Sigmoid colon (tissue), 6 donors: ENCODE measurements at regions not wholly inside any gene's neighbourhood (a gene's known extent, or its start where the extent isn't known, plus 50 kb on each side); places are given as distances from the start of the nearest gene placed in this dataset.

Source experiments
- DNase-seq: peaks from one replicate; pipeline ENCODE4 v3.0.0-alpha.2; 2019
- H3K27ac ChIP-seq, 4 donors: fragments of 200-600 bp; sonication (generic); one replicate each; pipeline ENCODE4 v1.5.1; 2016 to 2019; ENCODE audit warnings: mild to moderate bottlenecking in 1 of 4
- H3K27me3 ChIP-seq, 3 donors: fragments of 200-600 bp; sonication (generic); one replicate each; pipeline ENCODE4 v1.5.1; 2019; ENCODE audit warnings: mild to moderate bottlenecking in 1 of 3
- H3K36me3 ChIP-seq, 4 donors: fragments of 200-600 bp; sonication (generic); one replicate each; pipeline ENCODE4 v1.5.1; 2016 to 2019
- H3K4me1 ChIP-seq, 4 donors: fragments of 200-600 bp; sonication (generic); one replicate each; pipeline ENCODE4 v1.5.1; 2017 to 2019
- H3K4me3 ChIP-seq, 4 donors: fragments of 200-600 bp; sonication (generic); one replicate each; pipeline ENCODE4 v1.5.1; 2017 to 2019; ENCODE audit warnings: mild to moderate bottlenecking in 2 of 4, moderate library complexity in 1 of 4
- H3K9me3 ChIP-seq, 4 donors: fragments of 200-600 bp in 3 of 4; sonication (generic) in 3 of 4; one replicate each; pipeline versions ENCODE4 v1.5.1 to v1.6.1; 2013 to 2019
- EP300 ChIP-seq, 4 donors: sonication (generic); formaldehyde crosslinking; IDR thresholded peaks; one replicate each; pipeline ENCODE4 v1.6.1; 2017; ENCODE audit warnings: antibody characterized with exemption in 4 of 4
- POLR2A ChIP-seq, 2 donors: fragments of 450-650 bp; IDR thresholded peaks; one replicate each; pipeline ENCODE4 v1.6.1; 2016; ENCODE audit warnings: antibody characterized with exemption in 2 of 2, mild to moderate bottlenecking in 2 of 2, moderate library complexity in 2 of 2
- POLR2AphosphoS5 ChIP-seq, 4 donors: sonication (generic); formaldehyde crosslinking; IDR thresholded peaks; one replicate each; pipeline ENCODE4 v1.6.1; 2017; ENCODE audit warnings: antibody characterized with exemption in 4 of 4
- WGBS, 2 donors: extraction: QIAGEN DNeasy Blood & Tissue Kit; methylation state at CpG; one replicate each; pipeline ENCODE4 v1.1.7; 2013; 5-methylcytosine and 5-hydroxymethylcytosine counted together
- intact Hi-C: fragments of 100-400 bp; cut with DNase I; formaldehyde crosslinking; loops from one replicate; pipeline ENCODE4 v1.15.1; 2023
- TF ChIP-seq, protein P1 (sequence below), 4 experiments: fragments of 450-650 bp in 3 of 4; fragments of 200-600 bp in 1 of 4; IDR thresholded peaks; one replicate each; pipeline ENCODE4 v1.5.1; 2016 to 2019; ENCODE audit warnings: antibody characterized with exemption in 4 of 4, mild to moderate bottlenecking in 3 of 4, moderate library complexity in 2 of 4
- donor health status: healthy with polysubstance abuse.
- donor health status: healthy.

DNA sequence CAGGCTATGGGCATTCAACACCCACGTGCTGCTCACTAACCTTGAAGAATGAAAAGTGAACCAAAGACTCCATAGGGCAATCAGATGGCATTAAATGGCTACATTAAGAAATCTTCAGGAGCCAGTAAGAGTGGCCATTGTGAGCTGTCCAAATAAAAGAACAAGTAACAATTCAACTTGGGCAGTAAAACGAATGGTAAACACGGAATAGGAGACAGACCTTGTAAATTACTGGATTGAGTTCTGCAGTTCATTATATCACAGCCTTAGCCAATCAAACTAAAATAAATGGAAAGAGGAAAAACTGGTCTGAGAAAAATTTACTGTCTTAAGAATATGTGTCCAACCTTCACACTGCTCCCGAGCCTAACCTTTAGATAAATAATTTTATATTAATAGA lies 306.5 kb upstream of the ZNF521 start:
- Histone ChIP-seq H3K27ac (no peak overlapping the region), H3K27me3 (no peaks in the 10 kb centered on the region), H3K9me3 (no peaks in the 10 kb centered on the region), H3K4me3 (no peak overlapping the region), H3K4me1 (peaks cover 0 to 9% (median 0%) of the 10 kb centered on the region in 4 donors), H3K36me3 (no peaks in the 10 kb centered on the region)
- no peak for DNase-seq
- 14 to 69% methylated on average over 4 of the region's 4 CpGs for WGBS, 2 donors
- intact Hi-C loops: no loop called here
- TF ChIP-seq, protein P1, sequence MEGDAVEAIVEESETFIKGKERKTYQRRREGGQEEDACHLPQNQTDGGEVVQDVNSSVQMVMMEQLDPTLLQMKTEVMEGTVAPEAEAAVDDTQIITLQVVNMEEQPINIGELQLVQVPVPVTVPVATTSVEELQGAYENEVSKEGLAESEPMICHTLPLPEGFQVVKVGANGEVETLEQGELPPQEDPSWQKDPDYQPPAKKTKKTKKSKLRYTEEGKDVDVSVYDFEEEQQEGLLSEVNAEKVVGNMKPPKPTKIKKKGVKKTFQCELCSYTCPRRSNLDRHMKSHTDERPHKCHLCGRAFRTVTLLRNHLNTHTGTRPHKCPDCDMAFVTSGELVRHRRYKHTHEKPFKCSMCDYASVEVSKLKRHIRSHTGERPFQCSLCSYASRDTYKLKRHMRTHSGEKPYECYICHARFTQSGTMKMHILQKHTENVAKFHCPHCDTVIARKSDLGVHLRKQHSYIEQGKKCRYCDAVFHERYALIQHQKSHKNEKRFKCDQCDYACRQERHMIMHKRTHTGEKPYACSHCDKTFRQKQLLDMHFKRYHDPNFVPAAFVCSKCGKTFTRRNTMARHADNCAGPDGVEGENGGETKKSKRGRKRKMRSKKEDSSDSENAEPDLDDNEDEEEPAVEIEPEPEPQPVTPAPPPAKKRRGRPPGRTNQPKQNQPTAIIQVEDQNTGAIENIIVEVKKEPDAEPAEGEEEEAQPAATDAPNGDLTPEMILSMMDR (IDR thresholded peaks at IDR 0.05): no peak
- TF ChIP-seq POLR2AphosphoS5 (IDR thresholded peaks at IDR 0.05) (no peak), POLR2A (IDR thresholded peaks at IDR 0.05) (no peak), EP300 (IDR thresholded peaks at IDR 0.05) (no peak)

DNA sequence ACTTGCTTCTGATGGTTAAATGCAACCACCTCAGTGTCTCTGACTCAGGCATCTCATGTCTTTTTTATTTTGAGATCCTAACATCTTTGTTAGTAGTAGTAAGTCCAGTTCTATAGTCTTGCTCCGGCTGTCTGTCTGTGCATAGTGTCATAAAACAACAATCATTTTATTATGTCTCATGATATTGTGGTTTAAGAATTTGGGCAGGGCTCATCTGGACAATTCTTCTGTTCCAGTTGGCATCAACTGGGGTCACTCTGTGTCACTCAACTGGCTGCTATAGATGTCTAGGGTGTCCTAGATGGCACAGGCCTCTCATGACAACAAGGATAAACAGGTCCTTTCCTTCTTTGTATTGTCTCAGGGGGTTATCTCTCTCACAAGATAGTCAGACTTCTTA lies 299.6 kb upstream of the ZNF521 start:
- TF ChIP-seq, protein P1 (IDR thresholded peaks at IDR 0.05): no peak
- TF ChIP-seq EP300 (IDR thresholded peaks at IDR 0.05): no peak
- no peak for TF ChIP-seq POLR2A (IDR thresholded peaks at IDR 0.05)
- TF ChIP-seq POLR2AphosphoS5 (IDR thresholded peaks at IDR 0.05): no peak
- Histone ChIP-seq H3K27me3 (no peaks in the 10 kb centered on the region), H3K9me3 (no peaks in the 10 kb centered on the region), H3K4me1 (no peaks in the 10 kb centered on the region), H3K4me3 (no peak overlapping the region), H3K27ac (no peak overlapping the region), H3K36me3 (no peaks in the 10 kb centered on the region)
- intact Hi-C loops: no loop called here
- no peak for DNase-seq
- 37 to 72% methylated on average over 1 of the region's 1 CpG for WGBS, 2 donors

DNA sequence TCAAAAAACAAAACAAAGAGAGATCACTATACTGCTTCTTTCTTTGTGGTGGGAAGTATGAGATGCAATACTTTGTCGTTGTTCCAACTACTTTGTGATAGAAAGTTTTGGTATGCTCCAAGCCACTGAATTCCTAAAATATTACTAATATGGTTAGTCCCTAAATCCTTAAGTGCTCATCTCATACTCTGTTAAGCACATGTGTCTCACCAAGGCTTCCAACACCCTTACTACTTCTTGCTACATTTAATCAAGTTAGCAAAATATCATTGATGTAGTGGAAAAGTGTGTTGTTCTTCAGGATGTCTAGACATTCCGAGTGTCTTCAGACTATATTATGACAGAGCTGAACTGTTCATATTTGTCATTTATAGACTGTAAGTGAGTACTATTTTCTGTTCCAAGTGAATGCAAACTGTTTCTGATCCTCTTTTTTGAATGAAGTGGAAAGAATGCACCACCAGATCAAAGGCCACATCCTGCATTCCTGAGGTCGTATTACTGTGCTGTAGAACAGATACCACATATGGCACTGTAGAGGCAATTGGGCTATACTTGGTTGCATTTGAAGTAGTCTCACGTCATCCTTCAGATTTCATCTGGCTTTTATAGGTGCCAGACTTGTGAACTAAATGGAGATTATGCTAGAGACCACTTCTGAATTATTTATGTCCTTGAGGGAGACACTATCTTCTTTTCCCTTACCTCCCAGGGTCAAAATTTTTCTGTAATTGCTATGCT lies 298.4 kb upstream of the ZNF521 start:
- 72 to 73% methylated on average over 4 of the region's 4 CpGs for WGBS, 2 donors
- TF ChIP-seq, protein P1 (IDR thresholded peaks at IDR 0.05): no peak
- TF ChIP-seq EP300 (IDR thresholded peaks at IDR 0.05): no peak
- no peak for TF ChIP-seq POLR2A (IDR thresholded peaks at IDR 0.05)
- TF ChIP-seq POLR2AphosphoS5 (IDR thresholded peaks at IDR 0.05): no peak
- Histone ChIP-seq H3K4me3 (no peak overlapping the region), H3K27me3 (no peaks in the 10 kb centered on the region), H3K9me3 (no peaks in the 10 kb centered on the region), H3K4me1 (no peaks in the 10 kb centered on the region), H3K36me3 (no peaks in the 10 kb centered on the region), H3K27ac (no peak overlapping the region)
- intact Hi-C loops: no loop called here
- DNase-seq: no peak

DNA sequence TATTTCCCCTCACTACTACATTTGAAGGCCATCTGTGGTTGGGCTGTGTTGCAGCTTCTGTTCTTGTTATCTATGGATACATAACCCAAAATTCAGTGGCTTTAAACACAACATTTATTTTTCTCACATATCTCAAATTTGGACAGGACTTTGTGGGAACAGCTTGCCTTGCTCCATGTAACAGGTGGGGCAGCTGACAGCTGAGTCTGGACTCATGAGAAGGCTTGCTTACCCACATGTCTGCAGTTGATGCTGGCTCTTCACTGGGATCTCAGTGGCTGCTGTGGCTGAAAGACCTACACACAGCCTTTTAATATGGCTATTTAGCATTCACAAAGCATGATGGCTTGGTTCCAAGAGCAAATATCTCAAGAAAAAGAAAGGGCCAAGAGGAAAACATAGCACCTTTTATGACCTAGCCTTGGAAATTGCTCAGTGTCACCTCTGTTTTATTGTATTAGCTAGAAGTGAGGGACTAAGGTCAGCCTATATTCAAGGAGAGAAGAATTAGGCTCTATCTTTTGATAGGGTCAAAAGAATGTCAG lies 296.8 kb upstream of the ZNF521 start:
- no peaks in the 10 kb centered on the region for H3K27me3 ChIP-seq
- no peak overlapping the region for H3K4me3 ChIP-seq
- no peak overlapping the region for H3K27ac ChIP-seq
- no peaks in the 10 kb centered on the region for H3K36me3 ChIP-seq
- no peaks in the 10 kb centered on the region for H3K9me3 ChIP-seq
- TF ChIP-seq POLR2AphosphoS5 (IDR thresholded peaks at IDR 0.05) (no peak), POLR2A (IDR thresholded peaks at IDR 0.05) (no peak), EP300 (IDR thresholded peaks at IDR 0.05) (no peak)
- TF ChIP-seq, protein P1 (IDR thresholded peaks at IDR 0.05): no peak
- H3K4me1 ChIP-seq: no peaks in the 10 kb centered on the region
- intact Hi-C loops: no loop called here
- no peak for DNase-seq
